OCI-M2 (cell line): ENCODE measurements at regions not wholly inside any gene's neighbourhood (a gene's known extent, or its start where the extent isn't known, plus 50 kb on each side); places are given as distances from the start of the nearest gene placed in this dataset.

Experiments used
- DNase-seq: peaks from one replicate; lab custom pipeline; 2025; ENCODE audit not compliant: unreplicated experiment; lab: John Stamatoyannopoulos, UW

DNA sequence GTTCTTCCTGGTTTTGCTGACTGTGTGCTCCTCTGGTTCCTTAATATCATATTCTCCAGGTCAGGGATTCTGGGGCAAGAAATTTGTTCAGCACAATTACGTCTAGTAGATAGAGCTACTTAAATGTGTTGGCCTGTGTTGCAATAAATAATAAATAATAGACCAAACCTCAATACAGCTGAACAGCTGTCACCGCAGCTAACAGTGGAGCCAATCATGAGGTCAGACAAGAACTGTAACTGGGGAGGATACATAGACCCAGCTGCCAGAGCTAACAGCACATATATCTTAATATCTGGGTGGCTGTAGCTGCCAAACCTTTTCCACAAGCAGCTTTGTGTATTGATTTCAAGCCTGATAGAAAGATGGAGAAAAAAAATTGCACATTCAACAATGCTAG, 1596.3 kb upstream of the PCDH20 start:
- DNase-seq, result no peak

DNA sequence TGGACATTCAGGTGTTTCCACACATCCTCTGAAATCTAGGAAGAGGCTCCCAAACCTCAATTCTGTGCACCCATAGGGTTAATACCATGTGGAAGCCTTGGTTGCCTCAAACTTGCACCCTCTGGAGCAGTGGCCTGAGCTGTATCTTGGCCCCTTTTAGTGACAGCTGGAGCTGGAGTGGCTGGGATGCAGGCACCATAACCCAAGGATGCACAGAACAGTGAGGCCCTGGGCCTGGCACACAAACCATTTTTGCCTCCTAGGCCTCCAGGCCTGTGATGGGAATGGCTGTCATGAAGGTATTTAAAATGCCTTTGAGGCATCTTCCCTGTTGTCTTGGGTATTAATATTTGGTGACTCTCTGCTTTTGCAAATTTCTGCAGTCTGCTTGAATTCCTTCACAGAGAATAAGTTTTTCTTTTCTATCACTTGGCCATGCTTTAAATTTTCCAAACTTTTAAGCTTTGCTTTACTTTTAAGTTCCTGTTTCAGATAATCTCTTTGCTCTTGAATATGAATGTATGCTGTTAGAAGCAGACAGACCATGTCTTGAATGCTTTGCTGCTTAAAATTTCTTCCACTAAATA, 1594.5 kb upstream of the PCDH20 start:
- no peak for DNase-seq

DNA sequence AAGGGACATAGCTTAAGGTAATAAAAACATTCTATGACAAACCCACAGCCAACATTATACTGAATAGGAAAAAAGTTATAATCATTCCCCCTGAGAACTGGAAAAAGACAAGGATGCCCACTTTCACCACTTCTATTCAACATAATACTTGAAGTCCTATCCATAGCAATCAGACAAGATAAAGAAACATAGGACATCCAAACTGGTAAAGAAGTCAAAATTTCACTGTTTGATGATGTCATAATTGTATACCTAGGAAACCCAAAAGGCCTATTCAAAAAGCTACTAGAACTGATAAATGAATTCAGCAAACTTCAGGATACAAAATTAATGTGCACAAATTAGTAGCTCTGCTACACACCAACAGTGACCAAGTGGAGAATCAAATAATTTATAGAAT, 1590.0 kb upstream of the PCDH20 start:
- DNase-seq, result no peak

DNA sequence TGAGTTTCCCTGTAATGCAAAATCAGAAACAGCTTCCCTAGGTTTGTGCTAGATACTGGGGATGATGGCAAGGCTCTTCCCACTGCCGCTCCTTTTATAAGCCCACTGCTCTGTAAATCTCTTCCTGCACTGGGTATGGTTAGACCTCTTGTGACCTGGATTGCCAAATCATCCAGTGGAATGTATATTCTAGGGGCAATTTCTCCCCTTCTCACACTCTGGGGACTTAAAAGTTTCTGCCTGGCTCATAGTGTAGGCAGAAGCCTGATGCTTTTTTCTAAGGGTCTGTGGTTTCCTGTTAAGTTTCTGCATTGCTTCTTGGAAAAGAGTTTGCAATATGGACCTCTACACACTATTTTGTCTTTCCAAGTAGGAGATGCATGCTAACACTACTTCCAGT, 1582.0 kb upstream of the PCDH20 start:
- DNase-seq, result no peak

DNA sequence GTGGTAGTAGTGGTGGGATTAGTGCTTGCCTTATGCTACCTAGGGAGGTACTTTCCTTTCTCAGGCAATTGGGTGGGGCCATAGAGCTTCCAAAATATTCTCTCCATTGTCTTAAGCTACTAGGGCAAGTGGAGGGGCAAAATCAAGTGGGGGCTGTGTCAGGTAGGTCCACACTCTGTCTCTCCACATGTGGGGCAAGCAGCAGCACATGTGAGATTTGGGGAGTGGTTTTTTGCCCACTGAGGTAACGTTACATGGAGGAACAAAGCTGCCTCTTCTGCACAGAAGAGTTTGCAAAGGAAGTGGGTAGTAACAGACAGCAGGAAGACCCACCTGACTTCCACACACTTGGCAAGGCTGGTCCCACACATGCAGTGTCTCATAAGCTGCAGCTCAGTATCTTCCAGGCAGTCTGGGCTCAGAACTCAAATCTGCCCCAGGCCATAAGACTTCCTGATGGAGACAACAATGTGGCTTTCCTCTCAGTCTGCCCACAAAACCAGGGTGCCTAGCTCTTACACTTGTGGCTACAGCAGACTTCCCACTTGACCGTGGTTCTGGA, 1581.5 kb upstream of the PCDH20 start:
- DNase-seq, result no peak

DNA sequence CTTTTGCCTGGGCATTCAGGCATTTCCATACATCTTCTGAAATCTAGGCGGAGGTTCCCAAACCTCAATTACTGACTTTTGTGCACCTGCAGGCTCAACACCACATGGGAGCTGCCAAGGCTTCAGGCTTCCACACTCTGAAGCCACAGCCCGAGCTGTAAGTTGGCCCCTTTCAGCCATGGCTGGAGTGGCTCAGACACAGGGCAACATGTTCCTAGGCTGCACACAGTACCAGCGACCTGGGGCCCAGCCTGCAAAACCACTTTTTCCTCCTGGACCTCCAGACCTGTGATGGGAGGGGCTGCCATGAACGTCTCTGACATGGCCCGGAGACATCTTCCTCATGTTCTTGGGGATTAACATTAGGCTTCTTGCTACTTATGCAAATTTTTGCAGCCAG, 1558.2 kb upstream of the PCDH20 start:
- no peak for DNase-seq

DNA sequence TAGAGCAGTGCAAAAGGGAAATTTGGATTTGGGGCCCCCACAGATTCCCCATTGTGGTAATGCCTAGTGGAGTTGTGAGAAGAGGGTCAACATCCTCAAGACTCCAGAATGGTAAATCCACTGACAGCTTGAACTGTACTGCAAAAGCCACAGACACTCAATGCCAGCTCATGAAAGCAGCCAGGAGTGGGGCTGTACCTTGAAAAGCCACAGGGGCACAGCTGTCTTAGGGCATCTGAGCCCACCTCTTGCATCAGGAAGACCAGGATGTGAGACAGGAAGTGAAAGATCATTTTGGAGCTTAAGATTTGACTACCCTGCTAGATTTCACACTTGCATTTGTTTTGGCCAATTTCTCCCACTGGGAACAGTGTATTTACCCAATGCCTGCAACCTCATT, 1548.9 kb upstream of the PCDH20 start:
- no peak for DNase-seq

DNA sequence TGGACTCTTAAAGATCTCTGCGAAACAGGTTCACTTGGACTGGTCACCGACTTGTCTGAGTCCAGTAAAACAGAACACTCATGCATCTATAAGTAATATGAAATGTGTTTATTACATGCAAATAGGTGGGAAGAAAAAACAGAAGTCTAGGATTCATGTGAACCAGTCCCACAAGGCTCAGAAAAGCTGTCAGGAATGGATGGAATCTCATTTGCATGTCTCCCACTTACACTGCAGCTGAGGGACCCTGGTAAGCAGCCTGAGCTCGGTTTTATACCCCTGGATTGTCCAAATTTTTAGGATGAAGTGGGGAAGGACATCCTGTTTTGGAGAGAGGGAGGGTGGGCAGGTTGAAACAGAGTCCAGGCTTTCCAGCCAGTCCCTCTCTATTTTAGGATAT, 1545.1 kb upstream of the PCDH20 start:
- no peak for DNase-seq

DNA sequence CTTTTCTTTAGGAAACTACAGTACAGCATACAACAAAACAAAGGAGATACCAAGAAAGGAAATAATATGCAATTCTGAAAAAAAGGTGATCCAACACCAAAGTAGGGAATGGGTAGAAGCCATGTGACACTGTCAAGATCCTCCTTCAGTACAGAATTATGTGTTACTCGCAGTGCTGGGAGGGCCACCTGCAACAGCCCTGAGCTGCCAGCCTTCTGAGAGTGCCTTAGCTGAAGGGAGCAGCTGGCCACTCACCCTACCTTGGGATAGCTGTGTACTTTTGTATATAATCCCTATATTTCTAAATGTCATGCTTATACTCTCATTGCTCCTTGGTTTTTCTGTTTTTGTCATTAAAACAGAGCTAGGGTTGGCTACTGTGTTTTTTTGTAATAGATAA, 1518.2 kb upstream of the PCDH20 start:
- DNase-seq, result no peak

DNA sequence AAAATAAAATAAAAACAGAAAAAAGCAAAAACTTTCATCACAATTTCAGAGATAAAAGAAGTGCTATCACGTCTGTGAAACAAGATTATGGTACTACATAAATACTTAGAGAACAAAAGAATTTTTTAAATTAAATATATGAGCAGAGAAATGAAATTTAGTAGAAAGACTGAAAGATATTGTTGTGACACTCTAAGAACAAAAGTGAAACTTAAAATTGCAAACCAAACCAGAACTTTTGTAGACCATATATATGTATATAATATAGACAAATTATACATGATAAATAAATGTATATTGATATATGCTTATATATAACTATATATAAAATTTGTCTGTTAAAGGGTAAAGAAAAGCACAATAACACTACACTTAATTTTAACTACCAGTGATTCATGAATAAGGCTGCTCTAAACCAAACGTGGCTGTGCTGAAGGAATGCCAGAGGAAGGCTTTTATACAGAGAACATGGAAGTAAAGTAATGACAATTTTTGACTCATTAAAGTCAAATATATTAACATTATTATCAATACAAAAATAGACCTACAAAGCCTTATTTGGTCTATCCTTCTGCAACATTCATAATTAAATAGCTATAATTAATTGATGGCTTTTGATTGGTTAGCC, 1516.7 kb upstream of the PCDH20 start:
- no peak for DNase-seq

DNA sequence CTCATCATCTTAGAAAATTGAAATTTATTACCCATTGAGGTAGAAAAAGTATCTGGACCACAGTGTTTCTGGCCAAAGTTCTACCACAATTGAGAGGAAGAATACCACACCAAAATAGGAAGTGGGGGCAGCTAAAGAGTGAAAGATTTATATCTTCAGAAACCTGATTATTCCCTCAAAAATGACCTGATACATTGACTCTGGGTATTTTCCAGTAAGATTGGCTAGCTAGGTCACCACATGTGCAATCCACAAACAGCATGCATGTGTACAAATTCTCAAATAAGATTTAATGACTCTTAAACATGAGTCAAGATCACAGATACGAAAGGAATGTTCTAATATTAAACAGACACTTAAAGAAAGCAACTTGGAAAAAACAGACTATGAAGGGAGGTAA, 1516.2 kb upstream of the PCDH20 start:
- no peak for DNase-seq

DNA sequence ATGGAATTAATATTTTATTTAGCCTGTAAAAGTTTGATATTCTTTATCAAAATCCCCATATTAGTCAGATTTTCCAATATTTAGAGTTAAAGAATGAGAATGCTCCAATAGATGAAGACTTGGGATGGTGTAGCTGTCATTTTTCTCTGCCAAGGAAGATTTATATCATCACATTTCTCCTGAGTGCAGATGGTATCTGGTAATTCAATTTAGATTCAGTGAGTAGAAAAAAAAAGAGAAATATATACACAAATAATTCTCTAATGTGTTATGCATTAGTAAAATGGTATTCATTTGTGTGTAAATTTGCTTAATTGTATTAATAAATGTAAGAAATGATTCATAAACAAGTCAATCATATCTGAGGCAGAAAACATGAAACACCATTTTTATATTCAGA, 1508.7 kb upstream of the PCDH20 start:
- no peak for DNase-seq

DNA sequence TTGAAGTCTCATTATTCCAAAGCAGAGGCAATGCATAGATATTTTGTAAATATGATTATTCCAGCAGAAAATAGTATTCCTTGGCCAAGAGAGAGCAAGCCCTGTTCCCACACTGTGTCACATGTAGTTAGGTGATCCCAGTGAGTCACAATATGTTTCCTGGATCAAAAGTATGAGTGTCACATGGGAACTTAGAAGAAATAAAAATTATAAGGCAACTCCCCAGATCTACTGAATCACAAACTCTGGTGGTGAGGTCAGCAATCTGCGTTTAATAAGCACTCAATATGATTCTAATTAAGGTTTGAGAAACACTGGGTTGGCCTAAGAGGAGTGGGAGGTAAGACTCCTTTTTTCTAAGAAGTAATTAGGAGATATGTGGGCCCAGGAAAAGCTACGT, 1504.5 kb upstream of the PCDH20 start:
- no peak for DNase-seq

DNA sequence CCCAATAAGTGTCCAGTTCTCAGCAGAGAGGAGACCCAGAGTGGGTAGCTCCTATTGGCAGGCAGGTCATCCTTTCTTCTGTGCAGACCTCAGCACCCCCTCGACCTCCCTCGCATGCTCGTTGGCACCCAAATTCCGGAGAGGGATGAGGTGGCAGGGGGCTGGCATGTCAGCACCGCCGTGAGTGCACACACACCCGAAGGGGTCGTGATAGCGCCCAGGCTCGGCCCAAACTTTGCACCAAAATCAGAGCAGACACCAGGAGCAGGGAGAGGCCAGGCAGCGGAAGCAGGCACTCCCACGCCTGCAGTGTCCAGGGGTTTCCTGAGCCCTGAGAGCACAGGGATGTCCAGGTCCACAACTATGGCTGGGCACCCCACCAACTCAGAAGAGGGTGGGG, 1503.8 kb upstream of the PCDH20 start:
- DNase-seq, result no peak

DNA sequence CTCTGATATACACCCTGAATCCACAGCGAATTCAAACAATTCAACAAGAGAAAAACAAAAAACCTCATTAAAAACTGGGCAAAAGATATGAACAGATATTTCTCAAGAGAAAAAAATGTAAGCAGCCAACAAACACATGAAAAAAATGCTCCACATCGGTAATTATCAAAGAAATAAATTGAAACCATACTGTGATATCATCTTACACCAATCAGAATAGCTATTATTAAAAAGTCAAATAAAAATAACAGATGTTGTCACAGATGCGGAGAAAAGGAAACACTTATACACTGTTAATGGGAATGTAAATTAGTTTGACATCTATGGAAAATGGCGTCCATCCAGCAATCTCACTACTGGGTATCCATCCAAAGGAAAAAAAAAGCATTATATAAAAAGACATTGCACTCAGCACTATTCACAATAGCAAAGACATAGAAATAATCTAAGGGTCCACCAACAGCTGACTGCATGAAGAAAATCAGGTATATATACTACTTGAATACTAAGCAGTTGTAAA, 1495.0 kb upstream of the PCDH20 start:
- DNase-seq, result no peak

DNA sequence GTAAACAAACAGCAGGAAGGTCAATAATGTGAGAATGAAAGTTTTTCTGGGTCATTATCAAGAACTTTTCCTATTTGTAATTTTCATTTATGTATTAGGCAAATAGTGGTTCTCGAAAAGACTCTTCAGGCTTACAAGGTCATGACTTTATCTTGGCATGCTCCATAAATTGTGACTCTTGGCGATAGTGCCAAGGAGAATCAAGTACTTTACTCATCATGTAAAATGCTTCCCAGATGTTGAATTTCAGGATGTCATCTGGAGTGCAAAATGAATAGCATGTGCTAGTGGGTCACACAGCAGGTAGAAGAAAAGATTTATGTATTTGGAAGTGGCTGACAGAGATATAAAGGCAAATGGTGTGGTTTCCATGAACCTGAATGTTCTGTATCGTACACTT, 1492.7 kb upstream of the PCDH20 start:
- no peak for DNase-seq

DNA sequence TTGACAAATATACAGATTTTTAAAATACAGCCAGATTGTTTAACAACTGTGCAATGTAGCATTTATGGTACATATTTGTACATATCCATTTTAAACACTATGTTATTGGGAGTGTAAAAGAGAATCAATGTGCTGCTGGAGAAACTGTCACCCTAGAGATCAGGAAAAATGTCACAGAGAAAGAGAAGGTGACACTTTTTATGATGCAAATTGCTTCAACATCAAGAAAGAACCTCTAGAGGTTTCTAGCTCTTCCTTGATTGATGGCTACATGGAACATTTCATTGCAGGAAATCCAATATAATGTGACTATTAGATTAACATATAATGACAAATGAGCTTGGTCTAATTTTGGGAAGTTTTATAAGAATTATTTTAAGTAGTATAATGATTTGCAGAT, 1491.2 kb upstream of the PCDH20 start:
- no peak for DNase-seq

DNA sequence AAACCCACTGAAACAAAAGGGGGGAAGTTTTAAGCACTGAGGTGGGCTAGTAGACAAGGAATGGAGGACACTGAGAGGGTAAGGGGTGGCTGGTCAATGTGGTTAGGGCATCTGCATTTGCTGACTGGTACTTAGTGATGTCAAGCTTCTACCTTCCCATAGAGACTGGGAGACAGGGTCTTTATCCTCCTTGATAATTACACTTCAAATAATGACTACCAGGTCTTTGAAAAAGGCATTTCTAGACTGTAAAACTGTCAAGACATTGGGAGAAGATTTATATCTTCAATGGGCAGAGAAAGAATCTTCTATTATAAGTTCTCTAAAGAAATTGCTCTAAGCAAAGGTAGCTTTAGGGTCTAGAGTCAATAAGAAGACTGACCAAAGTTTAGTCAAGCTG, 1490.8 kb upstream of the PCDH20 start:
- no peak for DNase-seq

DNA sequence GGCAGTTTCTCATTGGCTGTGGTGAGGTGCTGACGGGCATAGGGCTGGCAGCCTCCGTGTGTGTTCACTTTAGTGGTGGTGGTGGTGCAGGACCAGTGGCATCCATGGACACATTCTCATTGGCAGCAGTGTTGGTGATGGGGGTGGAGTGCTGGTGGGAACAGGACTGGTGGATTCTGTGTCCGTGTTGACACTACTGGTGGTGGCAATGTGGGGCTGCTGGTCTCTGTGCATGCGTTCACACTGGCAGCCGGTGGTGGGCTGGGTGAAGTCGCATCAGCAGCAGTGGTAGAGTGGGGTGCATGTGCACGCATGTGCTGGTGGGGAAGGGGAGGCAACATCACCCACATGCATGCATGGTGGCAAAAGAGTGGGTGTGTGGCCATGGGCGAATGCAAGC, 1471.4 kb upstream of the PCDH20 start:
- no peak for DNase-seq

DNA sequence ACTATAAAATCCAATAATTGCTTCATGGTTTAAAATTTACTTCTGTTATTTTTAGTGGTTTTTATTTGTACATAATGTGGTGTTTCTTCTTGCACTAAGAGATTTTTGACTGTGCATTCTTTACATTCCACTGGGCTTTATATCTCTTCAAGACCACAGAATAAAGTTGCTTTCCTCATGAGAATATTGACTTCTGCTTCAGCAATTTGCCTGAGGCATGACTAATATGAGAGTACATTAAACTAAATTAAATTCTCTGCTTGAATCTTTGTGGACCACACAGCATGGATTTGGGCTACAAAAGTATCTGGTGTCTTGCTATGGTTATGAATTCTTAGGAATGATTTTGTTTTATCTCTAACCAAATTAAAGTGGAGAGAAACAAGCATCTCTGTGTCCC, 1463.4 kb upstream of the PCDH20 start:
- DNase-seq, result no peak

DNA sequence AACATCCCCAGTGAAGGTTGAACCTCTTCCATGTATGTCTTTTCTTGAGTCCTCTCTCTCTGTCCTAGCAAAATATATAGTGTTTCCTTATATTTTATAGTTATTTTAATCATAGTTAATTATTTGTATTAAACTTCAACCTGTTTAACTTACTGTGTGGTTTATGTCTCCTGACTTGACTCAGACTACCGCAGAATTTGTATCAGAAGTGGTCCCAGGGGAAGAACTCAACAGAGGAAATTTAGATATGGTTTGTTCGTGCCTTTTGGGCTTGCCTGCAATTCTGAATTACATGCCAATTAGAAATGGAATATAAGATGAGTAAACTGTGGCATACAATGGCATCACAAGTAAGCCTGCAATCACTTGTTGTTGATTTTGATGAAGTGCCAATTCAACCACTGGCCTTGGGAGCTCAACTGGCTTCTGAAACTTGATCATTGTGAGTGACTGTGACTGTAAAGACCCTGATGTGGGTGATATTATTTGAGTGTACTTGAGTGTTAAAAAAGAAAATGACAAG, 1459.5 kb upstream of the PCDH20 start:
- DNase-seq, result no peak

DNA sequence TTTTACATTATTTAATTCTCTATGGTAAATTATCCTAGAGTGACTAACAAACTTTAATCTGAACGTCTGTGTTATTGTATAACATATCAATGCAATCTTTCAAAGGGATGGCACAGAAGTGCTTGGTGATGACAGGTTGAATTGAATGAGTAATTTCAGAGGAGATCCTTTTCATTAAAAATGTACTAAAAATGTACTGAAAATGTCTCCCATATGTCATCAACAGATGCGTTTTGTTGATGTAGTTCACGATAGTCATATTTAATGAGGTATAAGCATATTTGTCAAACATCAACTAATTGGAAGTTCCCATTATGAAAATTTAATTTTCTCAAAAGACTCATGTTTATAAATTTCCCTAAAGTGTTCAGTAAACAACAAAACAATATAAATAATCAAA, 1434.7 kb upstream of the PCDH20 start:
- no peak for DNase-seq

DNA sequence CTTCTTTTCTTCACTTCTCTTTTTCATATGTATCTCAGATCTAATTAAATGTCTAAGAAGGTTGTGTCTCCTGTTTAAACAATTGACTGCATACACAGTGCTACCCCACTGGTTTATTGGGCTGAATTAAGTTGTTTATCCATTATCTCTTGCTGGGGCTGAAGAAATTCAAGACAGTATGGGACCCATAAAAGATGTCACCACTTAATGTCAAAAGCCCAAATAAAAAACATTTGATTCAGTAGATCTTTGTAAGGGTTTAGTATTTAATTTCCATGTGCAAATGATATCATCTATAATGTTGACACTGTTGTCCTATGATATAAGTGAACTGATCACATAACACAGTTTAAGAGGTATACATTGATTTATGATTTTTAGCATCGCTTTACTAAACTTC, 1431.9 kb upstream of the PCDH20 start:
- DNase-seq, result no peak
